SK-N-SH (cell line): ENCODE measurements at regions not wholly inside any gene's neighbourhood (a gene's known extent, or its start where the extent isn't known, plus 50 kb on each side); places are given as distances from the start of the nearest gene placed in this dataset.

ENCODE experiments used
- CTCF ChIA-PET: fragments of 300-600, 350-600 bp; formaldehyde crosslinking; extraction: SDS; loops from one replicate; lab custom pipeline; 2021; lab: Yijun Ruan, JAX
- POLR2A ChIA-PET: fragments of 350-600 bp; sonication (Branson Sonifier 250); formaldehyde crosslinking; extraction: SDS; loops from one replicate; lab custom pipeline; 2020; ENCODE audit warnings: antibody characterized with exemption, inconsistent platforms; lab: Yijun Ruan, JAX
- DNase-seq: peaks from one replicate; pipeline ENCODE4 v3.0.0; 2012
- H2AFZ ChIP-seq: fragments of 200-600 bp; sonication (generic); 2 replicates; pipeline ENCODE4 v1.8.1; 2016; ENCODE audit warnings: antibody characterized with exemption, mild to moderate bottlenecking, low read depth
- H3F3A ChIP-seq: fragments of 200-600 bp; sonication (generic); replicated peaks from 2 replicates; pipeline ENCODE3; 2016; ENCODE audit warnings: antibody characterized with exemption, mild to moderate bottlenecking; ENCODE audit not compliant: insufficient read depth
- H3K27ac ChIP-seq, 2 experiments: fragments of 200-500 bp in 1 of 2; fragments of 200-600 bp in 1 of 2; sonication (Bioruptor generic) in 1 of 2; sonication (generic), shearing (Covaris generic) in 1 of 2; 2 replicates each; pipeline versions ENCODE4 v1.5.1 to v1.6.1; 2014 to 2016; ENCODE audit warnings: low read depth in 2 of 2, inconsistent platforms in 1 of 2, low read length in 1 of 2, mild to moderate bottlenecking in 1 of 2, mixed read lengths in 1 of 2
- H3K27me3 ChIP-seq: fragments of 200-600 bp; sonication (generic), shearing (Covaris generic); 2 replicates; pipeline ENCODE4 v1.6.1; 2016; ENCODE audit warnings: mixed run types; ENCODE audit not compliant: insufficient read depth
- H3K36me3 ChIP-seq, 2 experiments: fragments of 200-500 bp in 1 of 2; fragments of 200-600 bp in 1 of 2; sonication (Bioruptor generic) in 1 of 2; sonication (generic) in 1 of 2; replicated peaks in 1 of 2; 2 replicates each; pipeline versions ENCODE3 to v1.5.1; 2014 to 2016; ENCODE audit warnings: low read length in 1 of 2, mild to moderate bottlenecking in 1 of 2; ENCODE audit not compliant: insufficient read depth in 2 of 2, control insufficient read depth in 1 of 2
- H3K4me1 ChIP-seq, 2 experiments: fragments of 200-500 bp in 1 of 2; fragments of 200-600 bp in 1 of 2; sonication (Bioruptor generic) in 1 of 2; sonication (generic), shearing (Covaris generic) in 1 of 2; 2 replicates each; pipeline versions ENCODE4 v1.5.1 to v1.6.1; 2014 to 2016; ENCODE audit warnings: low read depth in 1 of 2, low read length in 1 of 2, mixed run types in 1 of 2; ENCODE audit not compliant: insufficient read depth in 2 of 2, control insufficient read depth in 1 of 2
- H3K4me2 ChIP-seq: fragments of 200-600 bp; sonication (generic), shearing (Covaris generic); 2 replicates; pipeline ENCODE4 v1.6.1; 2017; ENCODE audit warnings: mixed run types
- H3K4me3 ChIP-seq, 2 experiments: fragments of 200-500 bp in 1 of 2; fragments of 200-600 bp in 1 of 2; sonication (Bioruptor generic) in 1 of 2; sonication (generic), shearing (Covaris generic) in 1 of 2; 2 replicates each; pipeline versions ENCODE4 v1.5.1 to v1.8.1; 2014 to 2016; ENCODE audit warnings: low read depth in 2 of 2, inconsistent platforms in 1 of 2, low read length in 1 of 2, mild to moderate bottlenecking in 1 of 2, mixed read lengths in 1 of 2, moderate library complexity in 1 of 2
- H3K79me2 ChIP-seq: fragments of 200-600 bp; sonication (generic); 2 replicates; pipeline ENCODE4 v1.8.1; 2017; ENCODE audit warnings: mild to moderate bottlenecking; ENCODE audit not compliant: insufficient read depth
- H3K9ac ChIP-seq: fragments of 200-600 bp; sonication (generic); 2 replicates; pipeline ENCODE4 v1.6.1; 2017; ENCODE audit warnings: mixed run types
- H3K9me2 ChIP-seq: fragments of 200-600 bp; sonication (generic); 2 replicates; pipeline ENCODE4 v1.6.1; 2017; ENCODE audit warnings: mixed run types
- H3K9me3 ChIP-seq: fragments of 200-600 bp; sonication (generic); 2 replicates; pipeline ENCODE4 v1.6.1; 2017; ENCODE audit warnings: mixed run types, mild to moderate bottlenecking, moderate library complexity
- H4K20me1 ChIP-seq: fragments of 200-600 bp; sonication (generic); 2 replicates; pipeline ENCODE4 v1.6.1; 2017; ENCODE audit warnings: mild to moderate bottlenecking, mixed run types; ENCODE audit not compliant: insufficient read depth
- ELF1 ChIP-seq: IDR thresholded peaks from 2 replicates; pipeline ENCODE4 v1.4.0; 2012
- EZH2phosphoT487 ChIP-seq: fragments of 200-600 bp; sonication (generic); IDR thresholded peaks from 2 replicates; pipeline ENCODE4 v1.6.1; 2017; ENCODE audit warnings: low read depth, mixed run types, mild to moderate bottlenecking, antibody characterized with exemption, moderate library complexity, borderline replicate concordance
- GATA2 ChIP-seq: sonication (generic); formaldehyde crosslinking; IDR thresholded peaks from 2 replicates; pipeline ENCODE4 v1.5.0; 2020; ENCODE audit warnings: mild to moderate bottlenecking, missing genetic modification reagents
- JUND ChIP-seq: IDR thresholded peaks from 2 replicates; pipeline ENCODE4 v1.4.0; 2012
- NRF1 ChIP-seq: IDR thresholded peaks from 2 replicates; pipeline ENCODE4 v1.6.1; 2012; ENCODE audit warnings: low read depth, mild to moderate bottlenecking, low read length
- RAD21 ChIP-seq: IDR thresholded peaks from 2 replicates; pipeline ENCODE4 v1.6.1; 2012; ENCODE audit warnings: mild to moderate bottlenecking, low read length
- RCOR1 ChIP-seq: fragments of 150-350 bp; IDR thresholded peaks from 2 replicates; pipeline ENCODE4 v1.6.1; 2017; ENCODE audit warnings: antibody characterized with exemption, low read length
- REST ChIP-seq: IDR thresholded peaks from 2 replicates; pipeline ENCODE4 v1.6.1; 2012; ENCODE audit warnings: mild to moderate bottlenecking, low read depth, low read length, moderate library complexity
- RXRA ChIP-seq: IDR thresholded peaks from 2 replicates; pipeline ENCODE4 v1.4.0; 2012; ENCODE audit warnings: low read depth, mild to moderate bottlenecking, borderline replicate concordance
- SIN3A ChIP-seq: IDR thresholded peaks from 2 replicates; pipeline ENCODE4 v1.6.1; 2012; ENCODE audit warnings: low read depth, mild to moderate bottlenecking, low read length, moderate library complexity, borderline replicate concordance
- SMC3 ChIP-seq: IDR thresholded peaks from 2 replicates; pipeline ENCODE4 v1.6.1; 2012; ENCODE audit warnings: low read depth, low read length, improper control_type of control experiment
- TAF1 ChIP-seq: IDR thresholded peaks from 2 replicates; pipeline ENCODE4 v1.6.1; 2012; ENCODE audit warnings: low read depth, mild to moderate bottlenecking, low read length, moderate library complexity, borderline replicate concordance
- TCF12 ChIP-seq: IDR thresholded peaks from 2 replicates; pipeline ENCODE4 v1.4.0; 2012
- WGBS: methylation state at CpG from one replicate; pipeline ENCODE4 v1.1.6; 2017; ENCODE audit warnings: low lambda C conversion rate; 5-methylcytosine and 5-hydroxymethylcytosine counted together
- TF ChIP-seq, protein P1 (sequence below): fragments of 150-350 bp; IDR thresholded peaks from 2 replicates; pipeline ENCODE4 v1.6.1; 2016; ENCODE audit warnings: mild to moderate bottlenecking, low read depth, low read length
- TF ChIP-seq, protein P2 (sequence below): IDR thresholded peaks from 2 replicates; pipeline ENCODE4; 2012

DNA sequence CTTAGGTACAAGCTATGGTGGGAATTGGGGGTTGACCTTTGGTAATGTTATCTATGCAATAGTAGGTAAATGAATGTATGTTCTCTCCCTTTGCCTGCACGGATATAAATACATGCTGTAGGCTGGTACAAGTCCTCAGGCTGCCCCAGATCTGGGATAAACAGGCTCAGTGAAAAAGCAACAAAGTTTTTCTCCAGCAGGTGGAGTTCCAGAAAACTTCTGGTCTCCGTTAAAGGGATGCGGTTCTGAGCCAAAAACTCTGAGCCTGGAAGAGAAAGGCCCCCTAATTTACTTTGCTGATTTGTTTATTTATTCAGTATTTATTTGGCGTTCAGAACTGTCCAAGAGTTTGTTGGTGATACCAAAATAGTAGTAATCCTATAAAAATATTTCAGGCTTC, 204.7 kb downstream of the ADRA2A start:
- WGBS: 28% methylated on average over 4 of the region's 4 CpGs
- H4K20me1 ChIP-seq: no peaks in the 10 kb centered on the region
- no peaks in the 10 kb centered on the region for H3K27me3 ChIP-seq
- peak; percentile 8 for DNase-seq
- POLR2A ChIA-PET: no interaction called here
- no peak overlapping the region for H2AFZ ChIP-seq
- H3F3A ChIP-seq: no peaks in the 10 kb centered on the region
- H3K27ac ChIP-seq: no peak overlapping the region
- no peaks in the 10 kb centered on the region for H3K9me2 ChIP-seq
- no peak for TF ChIP-seq TCF12
- peak; percentile 31 for TF ChIP-seq RAD21
- TF ChIP-seq, protein P1, sequence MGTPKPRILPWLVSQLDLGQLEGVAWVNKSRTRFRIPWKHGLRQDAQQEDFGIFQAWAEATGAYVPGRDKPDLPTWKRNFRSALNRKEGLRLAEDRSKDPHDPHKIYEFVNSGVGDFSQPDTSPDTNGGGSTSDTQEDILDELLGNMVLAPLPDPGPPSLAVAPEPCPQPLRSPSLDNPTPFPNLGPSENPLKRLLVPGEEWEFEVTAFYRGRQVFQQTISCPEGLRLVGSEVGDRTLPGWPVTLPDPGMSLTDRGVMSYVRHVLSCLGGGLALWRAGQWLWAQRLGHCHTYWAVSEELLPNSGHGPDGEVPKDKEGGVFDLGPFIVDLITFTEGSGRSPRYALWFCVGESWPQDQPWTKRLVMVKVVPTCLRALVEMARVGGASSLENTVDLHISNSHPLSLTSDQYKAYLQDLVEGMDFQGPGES: no peak
- TF ChIP-seq RXRA: no peak
- no peak for TF ChIP-seq REST
- H3K9ac ChIP-seq: no peak overlapping the region
- no peaks in the 10 kb centered on the region for H3K9me3 ChIP-seq
- H3K4me3 ChIP-seq: no peak overlapping the region
- CTCF ChIA-PET: interaction anchor here (0.8 to 1.1 kb wide), 4 partner anchors 11 to 316 kb away, joined by 3 to 5 read pairs (median 3); partner anchors contain the start of gene ADRA2A
- H3K4me2 ChIP-seq: no peak overlapping the region
- H3K36me3 ChIP-seq: no peaks in the 10 kb centered on the region
- no peaks in the 10 kb centered on the region for H3K4me1 ChIP-seq
- H3K79me2 ChIP-seq: no peaks in the 10 kb centered on the region

GRCh38 chr10:111289461-111289860, 212.6 kb downstream of the ADRA2A start:
- Histone ChIP-seq H3K9me3 (no peaks in the 10 kb centered on the region), H3K9ac (no peak overlapping the region), H3K4me2 (no peak overlapping the region), H3K27ac (no peak overlapping the region), H4K20me1 (no peaks in the 10 kb centered on the region), H3K4me3 (no peak overlapping the region), H3K4me1 (no peaks in the 10 kb centered on the region), H3K79me2 (no peaks in the 10 kb centered on the region), H3K36me3 (no peaks in the 10 kb centered on the region), H3K9me2 (no peaks in the 10 kb centered on the region), H2AFZ (no peak overlapping the region), H3K27me3 (no peaks in the 10 kb centered on the region), H3F3A (no peaks in the 10 kb centered on the region)
- CTCF ChIA-PET: interaction anchor here (1.0 kb wide), 1 partner anchor 213 kb away, joined by 3 read pairs; no protein-coding TSS in a partner anchor
- no peak for DNase-seq
- POLR2A ChIA-PET: no interaction called here
- no peak for TF ChIP-seq TAF1
- TF ChIP-seq RCOR1: no peak
- TF ChIP-seq NRF1: no peak
- TF ChIP-seq RAD21: no peak
- no peak for TF ChIP-seq GATA2
- TF ChIP-seq SMC3: no peak
- no peak for TF ChIP-seq RXRA
- no peak for TF ChIP-seq TCF12
- TF ChIP-seq, protein P1: no peak
- no peak for TF ChIP-seq SIN3A
- no peak for TF ChIP-seq ELF1
- TF ChIP-seq EZH2phosphoT487: no peak
- TF ChIP-seq, protein P2, sequence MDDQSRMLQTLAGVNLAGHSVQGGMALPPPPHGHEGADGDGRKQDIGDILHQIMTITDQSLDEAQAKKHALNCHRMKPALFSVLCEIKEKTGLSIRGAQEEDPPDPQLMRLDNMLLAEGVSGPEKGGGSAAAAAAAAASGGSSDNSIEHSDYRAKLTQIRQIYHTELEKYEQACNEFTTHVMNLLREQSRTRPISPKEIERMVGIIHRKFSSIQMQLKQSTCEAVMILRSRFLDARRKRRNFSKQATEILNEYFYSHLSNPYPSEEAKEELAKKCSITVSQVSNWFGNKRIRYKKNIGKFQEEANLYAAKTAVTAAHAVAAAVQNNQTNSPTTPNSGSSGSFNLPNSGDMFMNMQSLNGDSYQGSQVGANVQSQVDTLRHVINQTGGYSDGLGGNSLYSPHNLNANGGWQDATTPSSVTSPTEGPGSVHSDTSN: no peak
- TF ChIP-seq JUND: no peak
- WGBS: 61% methylated on average over 5 of the region's 5 CpGs
